ENCODE measurements at regions not wholly inside any gene's neighbourhood (a gene's known extent, or its start where the extent isn't known, plus 50 kb on each side); places are given as distances from the start of the nearest gene placed in this dataset.
"Not testable (repeated sequence)": the region's sequence is repeated elsewhere in the genome, so short reads cannot be mapped to it uniquely, and the experiment has no call there.

- no peak for DNase-seq
Observed at GRCh38 chr2:43068631-43069517, 157.5 kb downstream of the ZFP36L2 start.

GRCh38 chr2:43068041-43068533 is 158.3 kb downstream of the ZFP36L2 start:
- DNase-seq: no peak

DNA sequence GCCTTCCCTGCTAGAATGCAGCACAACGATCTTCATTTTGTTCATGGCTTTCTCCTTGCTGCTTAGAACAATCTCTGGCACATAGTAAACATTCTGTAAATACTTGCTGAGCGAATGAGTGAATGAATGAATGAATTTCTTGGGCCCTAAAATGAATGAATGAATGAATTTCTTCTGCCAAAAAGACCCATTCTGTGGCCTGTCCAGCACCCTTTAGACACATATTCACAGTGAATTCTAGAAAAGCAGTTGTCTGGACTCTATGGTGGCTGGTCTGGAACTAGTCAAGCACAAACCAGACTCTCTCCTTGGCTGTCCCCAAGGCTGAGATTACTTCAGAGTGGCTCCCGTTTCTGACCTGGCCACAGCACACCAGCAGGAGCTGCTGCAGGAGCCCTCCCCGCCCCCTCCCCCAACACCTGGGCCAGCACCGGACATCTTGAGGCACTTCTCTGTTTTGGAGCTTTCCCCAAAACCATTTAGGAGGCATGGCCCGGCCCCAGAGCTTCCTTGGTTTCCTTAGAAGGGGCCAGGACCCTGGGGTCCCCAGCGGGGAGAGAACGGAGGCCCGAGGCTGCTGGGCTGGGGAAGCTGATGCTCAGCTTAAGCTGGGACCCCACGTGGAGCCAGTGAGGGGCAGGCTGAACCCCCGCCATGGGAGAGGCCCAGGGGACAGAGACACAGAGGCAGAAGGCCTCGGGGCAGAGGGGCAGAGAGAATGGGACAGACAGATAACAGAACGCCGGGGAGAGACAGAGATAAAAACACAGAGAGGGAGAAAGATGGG is 159.0 kb downstream of the ZFP36L2 start:
- no peak for DNase-seq

GRCh38 chr2:43066541-43067253 is 159.7 kb downstream of the ZFP36L2 start:
- DNase-seq: not testable (repeated sequence)

DNA sequence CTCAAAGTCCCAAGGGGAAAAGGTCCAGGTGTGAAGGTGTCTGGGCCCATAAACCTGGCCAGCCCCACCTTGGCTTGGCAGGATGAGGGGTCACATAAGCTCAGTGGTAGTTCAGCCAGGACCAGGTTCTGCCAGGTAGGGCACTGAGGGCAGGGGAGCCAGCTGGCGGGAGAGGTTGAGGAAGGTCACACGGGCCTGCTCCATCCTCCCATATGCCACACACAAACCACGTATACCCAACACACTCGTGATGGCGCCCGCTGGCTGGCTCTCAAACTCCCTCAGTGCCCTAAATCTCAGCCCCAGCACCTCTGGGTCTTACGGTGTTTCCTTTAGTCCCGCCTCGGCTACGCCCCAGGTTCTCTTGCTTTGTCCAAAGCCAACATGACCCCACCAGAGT is 160.5 kb downstream of the ZFP36L2 start:
- no peak for DNase-seq

DNA sequence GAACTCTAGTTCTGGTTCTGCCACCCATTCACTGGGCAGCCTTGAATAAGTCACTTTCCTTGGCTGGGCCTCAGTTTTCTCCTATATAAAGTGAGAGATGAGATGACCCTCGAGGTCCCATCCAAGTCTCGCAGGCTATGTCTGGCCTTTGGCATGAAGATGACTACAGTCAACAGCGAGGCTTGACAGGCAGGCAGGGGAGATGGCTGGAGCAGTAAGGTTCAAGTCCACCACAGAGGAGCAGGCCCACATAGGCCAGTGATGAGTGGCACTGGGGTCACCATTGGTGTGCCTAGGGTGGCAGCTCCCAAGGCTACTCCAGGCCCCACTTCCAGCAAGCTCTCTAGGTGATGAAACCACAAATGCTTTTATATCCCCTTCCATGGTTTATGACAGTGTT is 161.4 kb downstream of the ZFP36L2 start:
- no peak for DNase-seq

- DNase-seq: not testable (repeated sequence)
Observed at GRCh38 chr2:43063096-43063495, 163.3 kb downstream of the ZFP36L2 start.

DNA sequence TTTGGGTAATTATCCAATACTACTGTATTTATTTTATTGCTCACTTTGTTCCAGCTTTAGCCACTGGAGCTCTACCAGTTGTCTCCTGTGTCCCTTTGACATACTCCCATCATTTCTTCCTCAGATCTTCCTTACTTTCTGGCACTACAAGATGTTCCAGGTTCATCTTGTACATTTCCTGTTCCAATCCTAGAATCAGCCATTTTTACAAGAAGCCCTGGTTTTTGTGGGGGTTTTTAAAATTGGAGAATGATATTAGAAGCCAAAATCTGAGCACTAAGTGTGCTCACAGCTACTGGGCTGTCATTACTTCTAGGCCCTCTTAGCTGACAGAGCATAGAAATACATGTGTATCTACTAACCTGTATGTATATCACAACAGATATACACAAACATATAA is 164.3 kb downstream of the ZFP36L2 start:
- DNase-seq: no peak

GRCh38 chr2:43060390-43061016 is 165.9 kb downstream of the ZFP36L2 start:
- DNase-seq: no peak

GRCh38 chr2:43059183-43059897 is 167.1 kb downstream of the ZFP36L2 start:
- peak; percentile 84 to 85 for DNase-seq

GRCh38 chr2:43058726-43059110 is 167.7 kb downstream of the ZFP36L2 start:
- DNase-seq: no peak

- DNase-seq: no peak
Observed at GRCh38 chr2:43057742-43058725, 168.4 kb downstream of the ZFP36L2 start.

DNA sequence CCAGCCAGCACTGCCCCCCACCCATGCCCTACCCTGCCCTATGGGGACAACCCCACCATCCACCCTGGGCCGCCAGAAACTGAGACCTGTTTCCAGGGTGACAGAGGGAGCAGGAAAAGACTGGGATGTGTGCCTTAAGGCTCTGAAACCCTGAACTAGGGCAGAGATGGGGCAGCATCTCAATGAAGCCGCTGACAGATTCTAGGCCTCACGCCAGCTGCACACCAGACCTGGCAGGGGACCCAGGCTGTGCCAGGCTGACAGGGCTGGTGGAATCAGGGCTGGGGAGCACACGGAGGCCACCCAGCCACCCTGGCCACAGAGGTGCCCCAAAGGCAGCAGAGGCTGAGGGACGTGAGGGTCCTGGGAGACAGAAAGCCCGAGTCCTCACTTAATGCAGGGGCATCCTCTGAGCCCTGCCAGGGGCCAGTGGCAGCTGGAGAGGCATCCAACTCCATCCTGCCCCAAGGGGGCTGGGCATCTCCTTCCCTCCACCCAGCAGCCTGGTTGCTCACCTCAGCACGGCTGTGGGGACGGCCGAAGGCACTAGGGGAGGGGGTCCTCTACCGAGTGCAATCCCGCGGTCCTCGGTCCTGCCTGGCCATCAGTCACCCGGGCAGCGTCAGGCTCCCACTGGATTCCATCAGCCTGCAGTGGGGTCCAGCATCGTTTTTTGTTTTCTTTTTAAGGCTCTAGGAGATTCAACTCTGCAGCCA is 169.2 kb downstream of the ZFP36L2 start:
- DNase-seq: peak; percentile 77 to 88

DNA sequence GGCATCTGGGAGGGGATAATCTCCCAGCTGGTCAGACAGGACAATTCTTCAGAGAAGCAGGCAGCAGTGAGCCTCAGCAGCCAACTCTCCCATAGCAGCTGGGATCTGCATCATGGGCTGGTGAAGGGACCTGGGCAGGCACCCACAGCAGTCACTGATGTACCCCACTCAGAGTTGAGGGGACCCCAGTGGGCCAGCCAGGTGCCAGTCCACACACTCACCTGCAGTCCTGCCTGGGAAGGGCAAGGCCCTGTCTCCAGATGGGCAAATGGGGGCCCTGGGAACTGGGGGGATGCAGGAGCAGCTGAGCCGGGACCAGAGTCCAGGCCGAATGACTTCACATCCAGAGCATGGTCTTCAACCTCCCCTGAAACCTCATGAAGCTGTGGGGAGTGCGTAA is 170.4 kb downstream of the ZFP36L2 start:
- DNase-seq: no peak

DNA sequence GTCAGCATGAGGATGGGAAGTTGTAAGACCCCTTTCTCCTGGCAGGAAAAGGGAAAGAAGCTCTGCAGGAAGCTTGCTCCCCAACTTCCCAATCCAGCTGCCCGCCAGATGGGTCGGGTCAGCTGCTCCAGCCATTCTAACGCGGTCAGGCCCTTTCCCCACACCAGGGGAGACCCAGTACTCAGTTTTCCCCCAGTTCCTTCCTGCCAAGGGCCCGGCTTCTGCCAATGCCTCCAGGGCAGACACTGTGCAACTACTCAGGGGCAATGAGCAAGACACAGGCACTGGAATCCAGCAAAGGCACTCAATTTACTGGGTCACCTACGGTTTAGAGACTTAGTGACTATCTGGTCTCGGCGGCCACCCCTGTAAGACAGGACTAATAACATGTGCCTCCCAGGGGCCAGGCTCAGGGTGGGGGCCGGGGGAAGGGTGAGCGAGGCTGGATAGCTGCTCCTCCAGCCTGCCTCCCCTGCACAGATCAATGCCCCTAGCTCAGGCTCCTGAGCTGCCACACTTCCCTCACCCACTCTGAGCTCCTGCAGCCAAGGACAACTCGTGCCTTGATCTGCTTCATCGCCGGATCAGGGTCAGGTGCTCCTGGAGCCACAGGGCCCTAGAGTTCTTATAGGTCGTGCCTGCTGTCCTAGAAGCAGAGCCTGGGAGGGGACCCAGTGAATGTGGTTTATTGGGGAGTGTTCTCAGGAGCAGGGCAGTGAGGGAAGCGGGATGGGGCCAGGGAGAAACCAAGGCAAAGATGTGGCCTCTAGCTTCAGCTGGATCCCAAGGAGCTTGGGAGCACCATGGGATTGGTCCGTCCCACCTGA is 171.1 kb downstream of the ZFP36L2 start:
- no peak for DNase-seq

DNA sequence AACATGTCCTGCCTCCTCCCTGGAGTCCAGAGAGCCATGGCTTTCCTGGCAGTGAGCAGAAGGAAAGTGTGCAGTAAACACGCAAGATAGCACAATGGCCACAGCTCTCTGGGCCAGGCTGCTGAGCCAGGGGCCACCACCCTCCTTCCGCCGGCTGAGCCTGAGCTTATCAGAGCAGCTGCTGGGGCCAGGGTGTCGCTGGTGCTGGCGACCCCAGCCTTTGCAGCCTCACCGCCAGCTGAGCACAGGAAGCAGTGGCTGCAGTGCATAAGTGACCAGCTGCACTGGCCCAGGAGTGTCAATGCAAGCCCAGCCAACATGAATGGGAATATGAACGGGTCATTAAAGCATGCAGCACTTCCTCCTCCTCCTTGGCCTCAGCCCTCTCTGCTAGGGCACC is 172.0 kb downstream of the ZFP36L2 start:
- no peak for DNase-seq

DNA sequence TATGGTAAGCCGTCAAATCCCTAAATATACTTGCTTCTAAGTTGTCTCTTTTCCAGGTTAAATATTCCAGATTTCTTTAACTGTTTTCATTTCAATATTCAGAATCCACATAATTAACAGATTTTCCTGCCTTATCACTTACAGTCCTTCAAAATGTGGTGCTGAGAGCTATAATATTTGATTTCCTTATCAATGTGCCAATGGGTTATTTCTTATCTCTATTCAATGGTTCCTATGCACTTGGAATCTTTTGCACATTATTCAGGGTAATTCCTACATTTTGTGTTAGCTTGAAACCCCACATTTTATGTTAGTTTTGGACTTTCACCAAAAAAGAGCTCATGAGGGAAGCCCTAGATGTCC is 173.5 kb downstream of the ZFP36L2 start:
- DNase-seq: no peak

DNA sequence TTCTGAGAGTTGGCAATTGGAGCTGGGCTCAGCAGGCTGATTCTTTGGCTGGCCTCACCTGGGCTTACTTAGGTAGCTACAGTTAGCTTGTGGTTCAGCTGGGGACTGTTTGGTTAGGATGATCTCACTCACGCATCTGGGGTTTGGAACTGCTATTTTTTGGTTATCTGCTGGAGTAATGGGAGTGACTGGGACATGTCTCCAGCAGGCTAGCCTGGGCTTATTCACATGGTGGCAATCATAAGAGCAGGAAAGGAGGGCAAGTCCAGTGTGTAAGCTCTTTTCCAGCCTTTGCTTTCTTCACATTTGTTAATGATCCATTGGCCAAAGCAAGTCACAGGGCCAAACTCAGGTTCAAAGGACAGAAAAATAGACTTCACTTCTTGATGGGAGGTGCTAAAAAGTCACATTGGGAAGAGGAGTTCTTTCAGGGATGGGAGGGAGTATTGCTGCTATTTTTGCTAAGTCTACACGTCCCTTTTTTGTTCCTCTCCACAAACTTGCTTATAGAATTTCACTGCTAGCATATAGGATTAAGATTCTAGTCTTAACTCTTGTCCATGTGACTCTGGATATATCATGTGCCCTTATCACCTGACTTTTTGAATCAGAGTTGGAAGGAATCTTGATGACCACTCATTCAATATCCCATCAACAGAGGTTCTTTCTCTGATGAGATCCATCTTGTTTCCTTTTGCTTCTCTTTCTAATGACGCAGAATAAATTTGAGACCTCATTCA is 174.0 kb downstream of the ZFP36L2 start:
- DNase-seq: no peak
